H9 (cell line): ENCODE measurements at regions not wholly inside any gene's neighbourhood (a gene's known extent, or its start where the extent isn't known, plus 50 kb on each side); places are given as distances from the start of the nearest gene placed in this dataset.

ENCODE experiments used
- DNase-seq: peaks from one replicate; pipeline ENCODE4 v3.0.0-alpha.2; 2017
- H2AFZ ChIP-seq: one replicate; pipeline ENCODE4 v1.6.1; 2013; ENCODE audit warnings: mild to moderate bottlenecking, low read length, control low read depth, moderate library complexity
- H2AK5ac ChIP-seq: 2 replicates; pipeline ENCODE4 v1.6.1; 2013; ENCODE audit warnings: low read length, control low read depth, mixed read lengths; ENCODE audit not compliant: insufficient read length
- H2BK120ac ChIP-seq: one replicate; pipeline ENCODE4 v1.6.1; 2013; ENCODE audit warnings: low read depth, mild to moderate bottlenecking, low read length, control low read depth, inconsistent platforms; ENCODE audit not compliant: poor library complexity, severe bottlenecking
- H2BK12ac ChIP-seq: 2 replicates; pipeline ENCODE4 v1.6.1; 2013; ENCODE audit warnings: low read length, control low read depth, mixed read lengths, low read depth; ENCODE audit not compliant: insufficient read length
- H2BK15ac ChIP-seq: 2 replicates; pipeline ENCODE4 v1.6.1; 2013; ENCODE audit warnings: low read depth, low read length, control low read depth
- H2BK20ac ChIP-seq: one replicate; pipeline ENCODE4 v1.6.1; 2013; ENCODE audit warnings: low read depth, mild to moderate bottlenecking, low read length, control low read depth, inconsistent platforms; ENCODE audit not compliant: poor library complexity, severe bottlenecking
- H2BK5ac ChIP-seq: 2 replicates; pipeline ENCODE4 v1.6.1; 2013; ENCODE audit warnings: low read length, control low read depth, mixed read lengths; ENCODE audit not compliant: insufficient read length
- H3K14ac ChIP-seq: 2 replicates; pipeline ENCODE4 v1.6.1; 2013; ENCODE audit warnings: low read length, control low read depth; ENCODE audit not compliant: insufficient read depth
- H3K18ac ChIP-seq: 2 replicates; pipeline ENCODE4 v1.6.1; 2013; ENCODE audit warnings: low read depth, mild to moderate bottlenecking, mixed read lengths, low read length, control low read depth; ENCODE audit not compliant: insufficient read length
- H3K23ac ChIP-seq: 2 replicates; pipeline ENCODE4 v1.6.1; 2013; ENCODE audit warnings: low read length, control low read depth, mixed read lengths, low read depth; ENCODE audit not compliant: insufficient read length
- H3K23me2 ChIP-seq: 2 replicates; pipeline ENCODE4 v1.6.1; 2013; ENCODE audit warnings: low read depth, mild to moderate bottlenecking, mixed read lengths, low read length, control low read depth; ENCODE audit not compliant: insufficient read length, poor library complexity, severe bottlenecking
- H3K27ac ChIP-seq: 2 replicates; pipeline ENCODE4 v1.5.1; 2013; ENCODE audit warnings: low read length, control low read depth, mixed read lengths, low read depth; ENCODE audit not compliant: insufficient read length
- H3K27me3 ChIP-seq: 2 replicates; pipeline ENCODE4 v1.6.1; 2013; ENCODE audit warnings: low read length, control low read depth, inconsistent platforms; ENCODE audit not compliant: insufficient read depth
- H3K4ac ChIP-seq: 2 replicates; pipeline ENCODE4 v1.6.1; 2013; ENCODE audit warnings: low read depth, mild to moderate bottlenecking, control low read depth, inconsistent platforms, low read length, moderate library complexity
- H3K4me1 ChIP-seq: 2 replicates; pipeline ENCODE4 v1.6.1; 2013; ENCODE audit warnings: low read length, control low read depth, inconsistent platforms; ENCODE audit not compliant: insufficient read depth
- H3K4me2 ChIP-seq: 2 replicates; pipeline ENCODE4 v1.6.1; 2013; ENCODE audit warnings: low read length, control low read depth, mixed read lengths; ENCODE audit not compliant: insufficient read length, insufficient read depth
- H3K56ac ChIP-seq: 2 replicates; pipeline ENCODE4 v1.6.1; 2013; ENCODE audit warnings: low read depth, mild to moderate bottlenecking, mixed read lengths, low read length, control low read depth; ENCODE audit not compliant: insufficient read length
- H3K79me1 ChIP-seq: 2 replicates; pipeline ENCODE4 v1.6.1; 2013; ENCODE audit warnings: low read depth, mild to moderate bottlenecking, moderate library complexity, low read length, control low read depth, inconsistent platforms; ENCODE audit not compliant: insufficient read depth, poor library complexity, severe bottlenecking
- H3K79me2 ChIP-seq: 2 replicates; pipeline ENCODE4 v1.6.1; 2013; ENCODE audit warnings: low read length, control low read depth, inconsistent platforms; ENCODE audit not compliant: insufficient read depth
- H3K9ac ChIP-seq: 2 replicates; pipeline ENCODE4 v1.6.1; 2013; ENCODE audit warnings: low read length, control low read depth, mixed read lengths; ENCODE audit not compliant: insufficient read length; ENCODE audit errors: extremely low read depth
- H3K9me3 ChIP-seq: one replicate; pipeline ENCODE4 v1.6.1; 2013; ENCODE audit warnings: low read depth, low read length, inconsistent platforms; ENCODE audit not compliant: control insufficient read depth
- H3T11ph ChIP-seq: one replicate; pipeline ENCODE4 v1.6.1; 2013; ENCODE audit warnings: mild to moderate bottlenecking, low read length, control low read depth, inconsistent platforms
- H4K20me1 ChIP-seq: one replicate; pipeline ENCODE4 v1.6.1; 2013; ENCODE audit not compliant: control insufficient read depth, insufficient read length, insufficient read depth
- H4K5ac ChIP-seq: 2 replicates; pipeline ENCODE4 v1.6.1; 2013; ENCODE audit warnings: low read depth, mild to moderate bottlenecking, mixed read lengths, low read length, control low read depth; ENCODE audit not compliant: insufficient read length
- H4K8ac ChIP-seq: replicated peaks from 2 replicates; pipeline ENCODE4 v1.6.1; 2013; ENCODE audit warnings: low read length, control low read depth, mixed read lengths, low read depth; ENCODE audit not compliant: insufficient read length
- H4K91ac ChIP-seq: 2 replicates; pipeline ENCODE4 v1.6.1; 2013; ENCODE audit warnings: low read depth, mild to moderate bottlenecking, moderate library complexity, mixed read lengths, low read length, control low read depth; ENCODE audit not compliant: insufficient read length
- H3K27ac Mint-ChIP-seq, 3 experiments: 2 replicates in 2 of 3; 3 replicates in 1 of 3; pipeline ENCODE4 v1.8.0; 2020 to 2021; ENCODE audit warnings: mixed read lengths in 3 of 3, mild to moderate bottlenecking in 1 of 3, moderate library complexity in 1 of 3
- H3K27me3 Mint-ChIP-seq: 2 replicates; pipeline ENCODE4 v1.8.0; 2021; ENCODE audit warnings: low read depth, mild to moderate bottlenecking, moderate library complexity, mixed read lengths
- H3K36me3 Mint-ChIP-seq, 3 experiments: 2 replicates in 2 of 3; 3 replicates in 1 of 3; pipeline ENCODE4 v1.8.0; 2020 to 2021; ENCODE audit warnings: low read depth in 3 of 3, mixed read lengths in 3 of 3; ENCODE audit not compliant: insufficient read depth in 1 of 3
- H3K4me1 Mint-ChIP-seq, 2 experiments: 2 replicates each; pipeline ENCODE4 v1.8.0; 2020; ENCODE audit warnings: mixed read lengths in 2 of 2
- H3K4me3 Mint-ChIP-seq, 2 experiments: 2 replicates in 1 of 2; 3 replicates in 1 of 2; pipeline ENCODE4 v1.8.0; 2020 to 2021; ENCODE audit warnings: mild to moderate bottlenecking in 2 of 2, mixed read lengths in 2 of 2, moderate library complexity in 1 of 2
- H3K9me3 Mint-ChIP-seq, 2 experiments: 2 replicates in 1 of 2; 3 replicates in 1 of 2; pipeline ENCODE4 v1.8.0; 2020; ENCODE audit warnings: mild to moderate bottlenecking in 2 of 2, mixed read lengths in 2 of 2, moderate library complexity in 1 of 2
- WGBS: extraction: QIAGEN DNeasy Blood & Tissue Kit; methylation state at CpG from one replicate; pipeline ENCODE4 v1.1.7; 2013; ENCODE audit warnings: missing lambda C conversion rate, low lambda C conversion rate, mixed read lengths; ENCODE audit not compliant: insufficient read length; ENCODE audit errors: extremely low coverage; 5-methylcytosine and 5-hydroxymethylcytosine counted together
- TF ChIP-seq, protein P1 (sequence below): fragments of 200-600 bp; sonication (generic); conservative IDR thresholded peaks from 3 replicates; pipeline ENCODE4 v1.8.0; 2021; ENCODE audit warnings: antibody characterized with exemption, mild to moderate bottlenecking

DNA sequence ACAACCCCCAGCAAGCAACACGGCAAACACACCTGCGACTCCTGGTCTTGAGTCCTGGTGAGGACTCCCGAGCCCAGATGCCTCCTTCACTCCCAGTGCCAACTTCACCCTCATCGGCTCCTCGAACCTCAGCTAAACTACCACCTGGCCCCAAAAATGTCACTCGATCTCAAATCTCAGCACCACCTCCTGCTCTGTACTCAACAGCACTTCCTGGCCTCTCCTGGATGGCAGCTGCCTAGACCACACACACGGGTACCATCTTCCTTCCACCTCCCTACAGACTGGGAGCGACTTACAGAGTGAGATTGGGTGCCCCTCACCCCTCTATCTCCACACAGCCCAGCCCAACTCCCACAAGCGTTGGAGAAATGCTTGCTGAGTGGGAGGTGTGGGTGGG is 123.9 kb upstream of the MGMT start:
- no peak overlapping the region for H3K18ac ChIP-seq
- Mint-ChIP-seq H3K27me3 (peaks cover 3% of the 10 kb centered on the region; the same call in 1 of the 2 replicates), H3K9me3 (no peaks in the 10 kb centered on the region), H3K4me3 (no peak overlapping the region), H3K36me3 (no peaks in the 10 kb centered on the region), H3K4me1 (peaks cover 0 to 7% of the 10 kb centered on the region in 2 experiments; a peak in 2 of 4 replicates), H3K27ac (no peak overlapping the region)
- H3K4me2 ChIP-seq: no peak overlapping the region
- no peak overlapping the region for H3K4ac ChIP-seq
- no peaks in the 10 kb centered on the region for H3K79me1 ChIP-seq
- H3K9me3 ChIP-seq: no peaks in the 10 kb centered on the region
- no peak overlapping the region for H2BK12ac ChIP-seq
- no peaks in the 10 kb centered on the region for H3K4me1 ChIP-seq
- H2BK5ac ChIP-seq: no peak overlapping the region
- H2BK120ac ChIP-seq: no peak overlapping the region
- no peak overlapping the region for H2BK15ac ChIP-seq
- H3K56ac ChIP-seq: no peak overlapping the region
- H3K23ac ChIP-seq: no peak overlapping the region
- no peak overlapping the region for H2AFZ ChIP-seq
- H4K5ac ChIP-seq: peak overlapping the region; percentile 21
- TF ChIP-seq, protein P1, sequence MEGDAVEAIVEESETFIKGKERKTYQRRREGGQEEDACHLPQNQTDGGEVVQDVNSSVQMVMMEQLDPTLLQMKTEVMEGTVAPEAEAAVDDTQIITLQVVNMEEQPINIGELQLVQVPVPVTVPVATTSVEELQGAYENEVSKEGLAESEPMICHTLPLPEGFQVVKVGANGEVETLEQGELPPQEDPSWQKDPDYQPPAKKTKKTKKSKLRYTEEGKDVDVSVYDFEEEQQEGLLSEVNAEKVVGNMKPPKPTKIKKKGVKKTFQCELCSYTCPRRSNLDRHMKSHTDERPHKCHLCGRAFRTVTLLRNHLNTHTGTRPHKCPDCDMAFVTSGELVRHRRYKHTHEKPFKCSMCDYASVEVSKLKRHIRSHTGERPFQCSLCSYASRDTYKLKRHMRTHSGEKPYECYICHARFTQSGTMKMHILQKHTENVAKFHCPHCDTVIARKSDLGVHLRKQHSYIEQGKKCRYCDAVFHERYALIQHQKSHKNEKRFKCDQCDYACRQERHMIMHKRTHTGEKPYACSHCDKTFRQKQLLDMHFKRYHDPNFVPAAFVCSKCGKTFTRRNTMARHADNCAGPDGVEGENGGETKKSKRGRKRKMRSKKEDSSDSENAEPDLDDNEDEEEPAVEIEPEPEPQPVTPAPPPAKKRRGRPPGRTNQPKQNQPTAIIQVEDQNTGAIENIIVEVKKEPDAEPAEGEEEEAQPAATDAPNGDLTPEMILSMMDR: no peak
- H3K79me2 ChIP-seq: no peaks in the 10 kb centered on the region
- no peak overlapping the region for H3K14ac ChIP-seq
- no peak overlapping the region for H2BK20ac ChIP-seq
- no peak overlapping the region for H4K8ac ChIP-seq
- no peak for DNase-seq
- no peaks in the 10 kb centered on the region for H3K23me2 ChIP-seq
- H3T11ph ChIP-seq: no peak overlapping the region
- no peak overlapping the region for H4K91ac ChIP-seq
- no CpG with 5 or more reads among the region's 9 CpGs for WGBS
- no peak overlapping the region for H3K9ac ChIP-seq
- H3K27ac ChIP-seq: no peak overlapping the region
- H2AK5ac ChIP-seq: no peak overlapping the region
- no peaks in the 10 kb centered on the region for H3K27me3 ChIP-seq
- H4K20me1 ChIP-seq: no peaks in the 10 kb centered on the region
